Stimulated activated CD4-positive, alpha-beta T cell treated with anti-CD3 and anti-CD28 coated beads, Interleukin-12 subunit alpha, Interleukin-12 subunit beta, amount 100 ng/mL, for 24 hours (primary cell): ENCODE measurements at regions not wholly inside any gene's neighbourhood (a gene's known extent, or its start where the extent isn't known, plus 50 kb on each side); places are given as distances from the start of the nearest gene placed in this dataset.

ENCODE experiments used
- DNase-seq, 2 experiments: peaks; one replicate each; pipeline ENCODE4 v3.0.0-alpha.2; 2020; ENCODE audit warnings: low read depth in 2 of 2

GRCh38 chr4:151987606-151988005, 226.8 kb upstream of the GATB start:
- DNase-seq: no peak

DNA sequence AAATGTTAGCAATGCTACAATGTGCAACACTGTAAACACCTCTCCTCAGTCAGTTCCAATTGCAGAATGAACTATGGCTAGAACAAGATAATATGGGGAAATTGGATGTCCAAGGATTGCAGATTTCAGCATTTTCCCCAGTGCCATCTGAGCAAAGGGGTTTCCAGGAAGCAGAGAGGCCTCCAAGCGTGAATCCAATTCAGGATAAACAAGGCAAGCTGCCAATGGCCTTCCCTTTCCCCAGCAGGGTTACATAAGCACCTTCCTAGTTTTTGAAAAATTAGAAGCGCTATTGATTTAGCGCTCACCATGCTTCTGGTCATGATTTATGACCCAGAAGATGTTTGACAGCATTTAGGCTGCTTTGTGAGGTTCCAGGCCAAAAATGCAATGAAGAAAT, 223.0 kb upstream of the GATB start:
- DNase-seq: no peak

GRCh38 chr4:151979819-151980218, 219.0 kb upstream of the GATB start:
- DNase-seq: no peak

GRCh38 chr4:151968643-151969042, 207.8 kb upstream of the GATB start:
- DNase-seq: no peak

GRCh38 chr4:151967074-151967473, 206.3 kb upstream of the GATB start:
- DNase-seq: no peak

DNA sequence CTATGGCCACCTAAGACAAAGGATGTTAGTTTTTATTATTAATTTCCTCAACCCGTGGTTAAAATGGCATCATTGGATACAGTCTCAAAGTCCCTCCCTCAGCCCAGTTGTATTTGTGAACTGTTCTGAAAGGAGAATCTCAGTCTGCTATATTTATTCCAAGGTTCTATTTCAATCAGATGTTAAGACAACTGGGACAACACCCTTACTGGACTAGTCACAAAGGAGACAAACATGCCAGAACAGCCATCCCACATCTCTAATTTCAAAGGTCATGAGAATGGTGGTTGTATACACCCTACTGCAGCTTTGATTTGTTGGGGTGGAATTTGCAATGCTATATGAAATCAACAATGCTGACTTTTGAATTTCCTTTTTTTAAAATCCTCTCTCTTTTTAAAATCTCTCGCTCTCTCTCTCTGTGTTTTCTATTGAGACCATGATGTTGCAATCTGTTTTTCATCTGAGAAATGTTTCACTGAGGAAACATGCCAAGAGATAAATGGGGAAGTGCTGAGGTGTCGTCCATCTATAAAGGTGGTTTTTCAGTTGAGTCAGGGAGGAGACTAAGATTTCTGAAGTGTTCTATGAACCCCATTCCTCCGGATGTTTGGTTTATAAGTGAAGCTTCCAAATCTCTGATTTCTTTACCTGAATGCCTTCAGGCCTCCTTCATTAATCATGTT, 201.5 kb upstream of the GATB start:
- no peak for DNase-seq

DNA sequence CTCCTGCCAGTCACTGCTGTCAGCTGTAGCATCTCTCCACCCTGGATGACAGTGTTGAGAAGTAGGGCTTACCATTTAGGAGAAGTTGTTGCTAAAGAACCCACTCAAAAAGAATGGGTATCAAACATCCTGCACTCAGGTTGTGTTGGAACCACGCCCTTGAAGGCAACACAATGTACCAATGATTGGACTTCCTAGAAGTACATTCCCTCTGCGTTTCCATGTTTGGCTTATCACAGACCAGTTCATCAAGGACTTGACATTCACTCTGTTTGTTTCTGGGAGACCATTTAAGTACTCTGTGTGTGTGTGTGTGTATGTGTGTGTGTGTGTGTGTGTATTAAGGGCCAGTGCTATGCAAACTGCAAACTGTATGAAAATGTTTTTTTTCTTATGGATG, 200.6 kb upstream of the GATB start:
- no peak for DNase-seq

DNA sequence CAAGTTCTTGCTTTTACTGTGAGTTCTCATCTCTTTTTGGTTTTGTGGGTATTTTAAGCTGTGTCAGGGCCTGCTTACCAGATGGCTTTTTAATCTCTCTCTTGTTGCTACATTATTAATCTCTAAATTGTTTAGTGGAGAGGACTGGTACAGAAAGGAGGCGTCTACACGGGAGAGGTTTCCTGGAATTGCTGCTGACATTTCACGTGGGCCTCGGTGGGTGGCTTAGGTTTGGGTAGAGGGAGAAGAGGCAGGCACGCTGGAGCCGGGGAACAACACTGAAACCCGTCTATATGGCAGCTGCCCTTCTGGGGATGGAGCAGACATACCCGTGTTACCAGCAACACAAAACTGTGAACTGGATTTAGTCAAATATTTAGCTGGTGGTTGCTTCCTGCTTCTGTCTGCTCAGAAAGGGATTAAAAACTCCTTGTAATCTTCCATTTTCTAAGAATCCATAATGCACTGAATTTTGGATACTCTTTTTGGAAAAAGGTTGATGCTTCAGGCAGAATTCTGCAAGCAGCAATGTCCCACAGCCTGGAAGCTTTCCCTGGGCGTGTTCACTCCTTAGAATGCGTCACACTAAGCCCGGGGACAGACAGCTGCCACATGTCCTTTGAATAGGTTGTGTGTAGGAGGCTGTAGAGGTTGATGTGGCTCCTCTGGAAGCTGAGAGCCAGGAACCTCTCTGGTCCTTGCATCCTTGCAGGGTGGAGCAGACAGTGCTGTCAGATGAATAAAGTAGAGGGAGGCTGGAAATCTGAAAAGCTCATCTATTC, 199.8 kb upstream of the GATB start:
- DNase-seq: no peak

DNA sequence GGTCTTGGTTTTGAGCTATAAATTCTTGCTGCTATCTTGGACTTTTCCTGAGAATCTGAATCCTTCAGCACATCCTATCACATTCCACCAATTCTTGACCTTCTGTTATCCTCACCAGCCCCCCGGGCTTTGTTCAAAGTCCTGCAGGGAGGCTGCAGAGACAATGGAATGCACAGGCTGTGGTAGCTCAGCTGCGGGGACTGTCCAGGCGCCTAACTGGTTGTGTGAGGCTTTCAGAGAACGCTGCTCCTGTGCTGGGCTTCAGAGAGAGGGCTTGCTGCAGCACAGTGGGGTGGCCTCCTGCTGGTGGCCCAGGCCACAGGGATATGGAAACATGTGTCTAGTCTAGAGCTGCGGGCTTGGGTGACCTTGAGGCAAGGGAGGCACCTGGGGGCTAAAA, 196.3 kb upstream of the GATB start:
- DNase-seq: no peak

DNA sequence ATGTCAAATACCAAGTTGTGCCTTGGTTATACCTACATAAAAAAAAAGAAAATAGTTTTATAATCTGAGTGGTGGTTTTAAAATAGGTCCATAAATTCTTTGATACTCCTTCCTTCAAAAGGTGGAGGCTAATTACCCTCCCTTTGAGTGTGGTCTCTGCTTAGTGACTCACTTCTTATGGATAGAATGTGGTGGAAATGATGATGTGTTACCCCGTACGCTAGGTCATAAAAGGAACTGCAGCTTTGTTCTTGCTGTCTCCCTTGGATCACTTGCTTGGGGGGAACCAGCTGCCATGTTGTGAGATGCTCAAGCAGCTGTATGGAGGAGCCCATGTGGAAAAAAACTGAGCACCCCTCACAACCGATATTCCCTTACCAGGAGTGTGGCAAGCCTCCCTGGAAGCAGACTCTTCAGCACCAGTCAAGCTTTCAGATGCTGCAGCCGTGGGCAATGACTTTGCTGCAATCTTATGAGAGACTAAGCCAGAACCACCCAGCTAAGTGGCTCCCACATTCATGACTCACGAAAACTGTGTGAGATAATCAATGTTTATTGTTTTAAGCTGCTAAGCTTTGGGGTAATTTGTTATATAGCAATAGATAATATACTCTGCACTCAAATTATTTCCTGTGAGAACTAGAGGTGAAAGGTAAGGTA, 195.0 kb upstream of the GATB start:
- no peak for DNase-seq

DNA sequence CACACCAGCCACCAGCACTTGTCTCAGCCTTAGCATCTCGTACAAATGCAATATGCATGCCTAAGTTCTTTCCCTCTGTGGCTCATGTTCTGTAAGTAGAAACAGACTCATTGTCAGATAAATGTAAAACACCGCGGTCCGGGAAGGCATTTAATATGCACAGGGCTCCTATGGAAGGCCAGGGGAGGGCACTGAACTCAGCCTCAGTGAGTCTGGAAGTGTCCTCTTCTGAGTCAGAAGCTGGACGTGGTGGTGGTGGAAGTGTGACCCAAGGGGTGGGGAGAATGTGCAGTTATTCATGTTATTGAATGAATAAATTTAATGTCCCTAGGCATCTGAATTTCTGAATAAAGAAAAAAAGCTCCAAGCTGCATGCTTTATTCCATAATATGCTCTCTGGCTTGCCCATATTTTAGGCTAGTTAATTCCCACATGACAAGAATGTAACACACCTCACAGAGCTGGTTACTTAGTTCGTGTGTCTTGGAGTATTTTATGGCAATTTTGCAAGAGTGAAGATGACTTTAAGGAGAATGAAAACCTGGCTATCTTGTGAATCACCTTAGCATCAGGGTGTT, 193.1 kb upstream of the GATB start:
- DNase-seq: no peak

- no peak for DNase-seq
These were observed 192.5 kb upstream of the GATB start for GRCh38 chr4:151953312-151953711.

DNA sequence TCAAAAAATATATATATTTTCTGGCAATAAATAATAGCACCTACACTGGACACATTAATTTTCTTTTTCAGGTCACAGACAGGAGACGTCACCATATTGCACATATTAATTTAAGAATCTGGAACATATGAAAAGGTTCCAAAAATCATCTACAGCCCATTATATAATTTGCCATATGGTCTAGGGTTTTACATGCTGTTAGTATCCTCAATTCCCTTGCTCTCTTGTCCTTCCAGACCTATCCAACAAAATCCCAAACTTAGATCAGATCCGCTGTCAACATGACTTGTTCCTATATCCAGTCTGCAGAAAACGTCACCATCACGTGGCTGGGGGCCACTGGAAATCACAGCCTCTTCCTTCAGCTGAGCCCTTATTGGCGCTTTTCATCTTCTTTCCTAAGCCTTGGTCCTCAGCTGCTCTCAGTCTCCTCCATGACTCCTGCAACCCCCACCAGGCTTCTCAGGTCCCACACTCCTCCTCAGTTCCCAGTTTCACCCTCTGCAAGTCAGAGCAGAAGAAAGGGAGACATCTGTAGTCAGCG, 192.0 kb upstream of the GATB start:
- no peak for DNase-seq

DNA sequence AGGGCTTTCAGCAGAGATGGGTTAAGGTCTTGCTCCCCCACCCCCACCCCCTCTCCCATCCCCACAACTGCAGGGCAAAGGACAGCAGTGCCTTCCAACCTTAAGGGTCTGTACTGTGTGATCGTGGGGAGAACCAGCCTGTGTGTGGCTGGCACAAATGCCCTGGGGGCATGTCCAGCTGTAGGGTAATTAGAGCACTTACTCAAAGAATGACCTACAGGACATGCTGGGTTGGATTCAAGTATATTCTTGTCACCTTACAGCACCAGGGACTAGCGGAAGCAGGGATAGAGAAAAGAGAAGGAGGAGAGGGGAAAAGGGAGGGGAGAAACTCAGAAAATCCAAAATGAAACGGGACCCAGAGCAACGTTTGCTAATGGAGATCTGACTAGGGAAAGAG, 191.3 kb upstream of the GATB start:
- no peak for DNase-seq

GRCh38 chr4:151951671-151952050, 190.9 kb upstream of the GATB start:
- DNase-seq: no peak

GRCh38 chr4:151950993-151951670, 190.3 kb upstream of the GATB start:
- no peak for DNase-seq

GRCh38 chr4:151948351-151949016, 187.7 kb upstream of the GATB start:
- no peak for DNase-seq

DNA sequence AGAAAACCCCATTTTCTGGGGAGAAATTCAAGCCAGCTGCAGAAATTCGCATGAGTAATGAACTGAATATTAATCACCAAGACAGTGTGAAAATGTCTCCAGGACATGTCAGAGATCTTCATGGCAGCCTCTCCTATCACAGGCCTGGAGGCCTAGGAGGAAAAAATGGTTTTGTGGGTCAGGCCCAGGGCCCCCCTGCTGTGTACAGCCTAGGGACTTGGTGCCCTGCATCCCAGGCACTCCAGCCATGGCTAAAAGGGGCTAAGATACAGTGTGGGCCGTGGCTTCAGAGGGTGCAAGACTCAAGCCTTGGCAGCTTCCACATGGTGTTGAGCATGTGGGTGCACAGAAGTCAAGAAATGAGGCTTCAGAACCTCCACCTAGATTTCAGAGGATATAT, 185.9 kb upstream of the GATB start:
- DNase-seq: no peak

- no peak for DNase-seq
These were observed 182.2 kb upstream of the GATB start for GRCh38 chr4:151942971-151943370.

GRCh38 chr4:151940926-151941617, 180.3 kb upstream of the GATB start:
- DNase-seq: no peak

DNA sequence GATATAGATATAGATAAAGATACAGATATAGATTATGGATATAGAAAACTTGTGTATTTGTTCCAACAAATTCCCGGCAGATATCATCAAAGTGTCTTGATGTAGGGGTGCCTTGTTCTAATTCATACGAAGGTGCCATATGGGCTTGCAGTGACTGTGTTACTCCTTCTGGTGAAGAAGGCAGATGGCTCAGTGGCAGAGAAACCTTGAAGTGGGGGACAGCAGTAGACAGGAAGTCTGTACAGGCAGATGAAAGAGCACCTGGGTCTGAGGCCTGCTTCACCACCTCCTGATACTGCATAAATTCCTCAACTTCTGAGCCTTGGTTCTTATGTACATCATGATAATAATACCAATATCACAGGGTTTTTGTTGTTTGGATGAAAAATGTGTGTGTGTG, 179.5 kb upstream of the GATB start:
- no peak for DNase-seq
